ENCODE measurements at regions not wholly inside any gene's neighbourhood (a gene's known extent, or its start where the extent isn't known, plus 50 kb on each side); places are given as distances from the start of the nearest gene placed in this dataset.

GRCh38 chr3:82311901-82312300, 550.5 kb upstream of the GBE1 start:
- ATAC-seq = no peak
- no peak for TF ChIP-seq ZFP3 (CRISPR knock-in tag; IDR thresholded peaks at IDR 0.05)
- TF ChIP-seq BACH2 (CRISPR knock-in tag; IDR thresholded peaks at IDR 0.05; ENCODE audit: borderline replicate concordance) = no peak
- TF ChIP-seq OSR1 (CRISPR knock-in tag; IDR thresholded peaks at IDR 0.05) = no peak
- TF ChIP-seq GLIS3 (CRISPR knock-in tag; IDR thresholded peaks at IDR 0.05) = no peak
- no peak for TF ChIP-seq CREB5 (CRISPR knock-in tag; IDR thresholded peaks at IDR 0.05; ENCODE audit: low read depth)
- no peak for TF ChIP-seq ZC3H10 (CRISPR knock-in tag; IDR thresholded peaks at IDR 0.05)
- TF ChIP-seq CSDC2 (CRISPR knock-in tag; IDR thresholded peaks at IDR 0.05) = no peak
- TF ChIP-seq PATZ1 (CRISPR knock-in tag; IDR thresholded peaks at IDR 0.05; ENCODE audit: borderline replicate concordance) = no peak
- TF ChIP-seq ZFP30 (CRISPR knock-in tag; IDR thresholded peaks at IDR 0.05) = no peak
- no peak for TF ChIP-seq ZNF70 (CRISPR knock-in tag; IDR thresholded peaks at IDR 0.05)
- TF ChIP-seq RARB (CRISPR knock-in tag; IDR thresholded peaks at IDR 0.05) = no peak
- TF ChIP-seq POU6F1 (CRISPR knock-in tag; IDR thresholded peaks at IDR 0.05; ENCODE audit: borderline replicate concordance, low read depth) = no peak
- TF ChIP-seq ESRRG (CRISPR knock-in tag; IDR thresholded peaks at IDR 0.05) = no peak
- no peak for TF ChIP-seq ZNF565 (CRISPR knock-in tag; conservative IDR thresholded peaks at IDR 0.05; ENCODE audit: low read depth)
- TF ChIP-seq ISL1 (CRISPR knock-in tag; IDR thresholded peaks at IDR 0.05) = no peak

- ATAC-seq = no peak
- TF ChIP-seq POU6F1 (CRISPR knock-in tag; IDR thresholded peaks at IDR 0.05; ENCODE audit: borderline replicate concordance, low read depth) (no peak), CREB5 (CRISPR knock-in tag; IDR thresholded peaks at IDR 0.05; ENCODE audit: low read depth) (no peak), ESRRG (CRISPR knock-in tag; IDR thresholded peaks at IDR 0.05) (no peak), ARNTL (CRISPR knock-in tag; IDR thresholded peaks at IDR 0.05; ENCODE audit: borderline replicate concordance, low read depth) (no peak), CSRNP3 (CRISPR knock-in tag; IDR thresholded peaks at IDR 0.05) (no peak), SNAI2 (CRISPR knock-in tag; IDR thresholded peaks at IDR 0.05) (no peak)
These were observed 547.3 kb upstream of the GBE1 start for GRCh38 chr3:82308755-82309154.

GRCh38 chr3:82306189-82306588, 544.7 kb upstream of the GBE1 start:
- TF ChIP-seq RARB (CRISPR knock-in tag; IDR thresholded peaks at IDR 0.05) (no peak), GLIS3 (CRISPR knock-in tag; IDR thresholded peaks at IDR 0.05) (no peak), CSDC2 (CRISPR knock-in tag; IDR thresholded peaks at IDR 0.05) (no peak), BACH2 (CRISPR knock-in tag; IDR thresholded peaks at IDR 0.05; ENCODE audit: borderline replicate concordance) (no peak), TSHZ2 (CRISPR knock-in tag; IDR thresholded peaks at IDR 0.05) (no peak)

More at GRCh38 chr3:82306189-82306588, 544.7 kb upstream of the GBE1 start:
- no peak for ATAC-seq
